Chondrocyte (in vitro differentiated cells): ENCODE measurements at regions not wholly inside any gene's neighbourhood (a gene's known extent, or its start where the extent isn't known, plus 50 kb on each side); places are given as distances from the start of the nearest gene placed in this dataset.

ENCODE experiments used
- DNase-seq: peaks from one replicate; pipeline ENCODE4 v3.0.0; 2021; ENCODE audit warnings: mixed read lengths, low spot score
- H3K27ac Mint-ChIP-seq: one replicate; pipeline ENCODE4 v1.8.0; 2021; ENCODE audit warnings: mild to moderate bottlenecking, moderate library complexity, mixed read lengths; ENCODE audit not compliant: unreplicated experiment
- H3K27me3 Mint-ChIP-seq: 2 replicates; pipeline ENCODE4 v1.8.0; 2021; ENCODE audit warnings: low read depth, mixed read lengths
- H3K36me3 Mint-ChIP-seq: 2 replicates; pipeline ENCODE4 v1.8.0; 2021; ENCODE audit warnings: low read depth, mixed read lengths
- H3K4me1 Mint-ChIP-seq: 2 replicates; pipeline ENCODE4 v1.8.0; 2021; ENCODE audit warnings: low read depth, mild to moderate bottlenecking, mixed read lengths
- H3K4me3 Mint-ChIP-seq: one replicate; pipeline ENCODE4 v1.8.0; 2021; ENCODE audit warnings: mild to moderate bottlenecking, moderate library complexity, mixed read lengths; ENCODE audit not compliant: unreplicated experiment
- H3K9me3 Mint-ChIP-seq: 2 replicates; pipeline ENCODE4 v1.8.0; 2021; ENCODE audit warnings: low read depth, mixed read lengths
- CTCF ChIP-seq: fragments of 200-600 bp; sonication (generic); IDR thresholded peaks from 2 replicates; pipeline ENCODE4 v1.5.0; 2021; ENCODE audit warnings: antibody characterized with exemption, mild to moderate bottlenecking, moderate library complexity

DNA sequence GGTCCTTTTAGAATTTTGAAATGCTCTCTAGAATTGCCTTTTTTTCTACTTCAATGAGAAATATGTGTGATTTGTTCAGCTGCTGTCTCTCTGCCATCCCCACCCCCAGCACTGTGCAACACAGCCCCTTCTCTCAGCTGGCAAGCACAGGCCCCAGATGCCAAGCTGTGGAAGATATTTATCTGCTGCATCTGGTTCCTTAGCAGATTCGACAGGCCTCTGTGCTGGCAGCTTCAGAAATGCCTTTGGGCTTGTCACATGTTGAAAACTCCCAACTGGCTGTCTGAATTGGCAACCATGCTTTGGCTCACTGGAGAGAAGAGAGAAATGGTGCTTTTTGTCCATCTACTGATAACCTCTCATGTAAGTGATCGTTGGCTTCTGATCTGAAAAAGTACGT is 206.7 kb upstream of the C1orf87 start:
- Mint-ChIP-seq H3K9me3 (no peaks in the 10 kb centered on the region), H3K27ac (peak overlapping the region; percentile 88), H3K4me3 (no peak overlapping the region), H3K27me3 (no peaks in the 10 kb centered on the region), H3K36me3 (no peaks in the 10 kb centered on the region), H3K4me1 (peaks cover 52% of the 10 kb centered on the region)
- DNase-seq, result no peak
- no peak for TF ChIP-seq CTCF

DNA sequence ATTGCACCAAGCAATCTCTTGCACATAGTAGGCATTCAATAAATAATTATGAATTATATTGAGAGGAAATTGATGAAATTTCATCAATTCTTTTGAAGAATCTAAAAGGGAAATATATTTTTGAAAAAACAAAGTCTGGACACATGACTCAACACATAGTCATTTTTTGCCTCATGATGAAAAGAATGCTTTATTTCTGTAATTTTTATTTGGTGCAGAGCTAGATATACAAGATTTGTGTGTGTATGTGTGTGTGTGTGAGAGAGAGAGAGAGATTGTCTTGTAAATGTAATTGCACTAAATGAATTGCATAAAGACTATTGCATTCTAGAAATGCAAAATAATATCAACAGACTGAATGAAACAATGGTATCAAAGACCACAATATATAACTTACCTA is 206.2 kb upstream of the C1orf87 start:
- no peaks in the 10 kb centered on the region for H3K9me3 Mint-ChIP-seq
- TF ChIP-seq CTCF, result no peak
- peaks cover 52% of the 10 kb centered on the region for H3K4me1 Mint-ChIP-seq
- H3K27ac Mint-ChIP-seq, result peak overlapping the region; percentile 88
- no peak overlapping the region for H3K4me3 Mint-ChIP-seq
- DNase-seq, result no peak
- no peaks in the 10 kb centered on the region for H3K36me3 Mint-ChIP-seq
- no peaks in the 10 kb centered on the region for H3K27me3 Mint-ChIP-seq

GRCh38 chr1:60277269-60277668 is 203.7 kb upstream of the C1orf87 start:
- Mint-ChIP-seq H3K27me3 (no peaks in the 10 kb centered on the region), H3K4me3 (no peak overlapping the region), H3K9me3 (no peaks in the 10 kb centered on the region), H3K36me3 (no peaks in the 10 kb centered on the region), H3K4me1 (peaks cover 39% of the 10 kb centered on the region), H3K27ac (no peak overlapping the region)
- TF ChIP-seq CTCF, result no peak
- no peak for DNase-seq

GRCh38 chr1:60274422-60275290 is 201.1 kb upstream of the C1orf87 start:
- no peak for DNase-seq
- Mint-ChIP-seq H3K4me3 (no peak overlapping the region), H3K4me1 (peaks cover 16% of the 10 kb centered on the region), H3K9me3 (no peaks in the 10 kb centered on the region), H3K27ac (no peak overlapping the region), H3K27me3 (no peaks in the 10 kb centered on the region), H3K36me3 (no peaks in the 10 kb centered on the region)
- no peak for TF ChIP-seq CTCF

DNA sequence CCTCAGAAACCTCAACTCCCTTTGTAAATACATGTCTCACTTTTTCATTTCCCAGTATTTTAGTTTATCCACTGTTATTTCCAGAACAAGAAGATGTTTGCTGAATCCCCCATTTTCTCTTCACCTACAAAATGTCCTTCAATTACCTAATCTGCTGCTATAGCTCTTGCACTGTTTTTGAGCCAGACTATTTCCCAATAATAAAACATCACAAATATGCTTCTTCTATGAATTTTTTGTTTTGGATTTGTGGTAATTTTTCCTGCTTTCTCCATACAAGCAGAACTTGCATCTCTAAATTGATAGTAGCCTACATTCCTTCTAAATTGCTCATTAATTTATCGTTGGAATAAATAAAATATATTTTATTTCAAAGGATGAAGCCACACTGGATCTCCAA is 199.6 kb upstream of the C1orf87 start:
- H3K27ac Mint-ChIP-seq, result no peak overlapping the region

More for the DNA sequence above, 199.6 kb upstream of the C1orf87 start:
- H3K9me3 Mint-ChIP-seq, result peaks cover 6% of the 10 kb centered on the region
- H3K4me1 Mint-ChIP-seq, result peaks cover 13% of the 10 kb centered on the region
- H3K36me3 Mint-ChIP-seq, result peaks cover 2% of the 10 kb centered on the region
- no peak for DNase-seq
- no peaks in the 10 kb centered on the region for H3K27me3 Mint-ChIP-seq
- no peak for TF ChIP-seq CTCF
- H3K4me3 Mint-ChIP-seq, result no peak overlapping the region
